HepG2 (cell line): ENCODE measurements at regions not wholly inside any gene's neighbourhood (a gene's known extent, or its start where the extent isn't known, plus 50 kb on each side); places are given as distances from the start of the nearest gene placed in this dataset.

ENCODE experiments used
- CBX2 ChIP-seq, 2 experiments: fragments of 200-600 bp in 1 of 2; sonication (generic); formaldehyde crosslinking in 1 of 2; IDR thresholded peaks; 2 replicates each; pipeline versions ENCODE4 v1.7.0 to v1.8.1; 2018 to 2022; ENCODE audit warnings: low read depth in 2 of 2, low read length in 1 of 2, mild to moderate bottlenecking in 1 of 2, missing genetic modification reagents in 1 of 2
- ELK4 ChIP-seq: sonication (generic); formaldehyde crosslinking; IDR thresholded peaks from 2 replicates; pipeline ENCODE4 v1.9.0; 2021; ENCODE audit warnings: missing genetic modification reagents, borderline replicate concordance
- PCBP1 ChIP-seq: fragments of 200-400 bp; formaldehyde crosslinking; IDR thresholded peaks from 2 replicates; pipeline ENCODE4 v1.6.1; 2017; ENCODE audit warnings: mild to moderate bottlenecking, low read depth, low read length, borderline replicate concordance
- RFX5 ChIP-seq: IDR thresholded peaks from 2 replicates; pipeline ENCODE4 v1.6.1; 2011; ENCODE audit warnings: low read depth, low read length, improper control_type of control experiment
- SATB2 ChIP-seq: sonication (generic); formaldehyde crosslinking; IDR thresholded peaks from 2 replicates; pipeline ENCODE4 v1.5.0; 2020; ENCODE audit warnings: missing genetic modification reagents
- ZNF260 ChIP-seq: sonication (generic); formaldehyde crosslinking; IDR thresholded peaks from 2 replicates; pipeline ENCODE4 v1.4.0; 2020; ENCODE audit warnings: missing genetic modification reagents, low read depth, mild to moderate bottlenecking, borderline replicate concordance
- TF ChIP-seq, protein P1 (sequence below): sonication (generic); formaldehyde crosslinking; IDR thresholded peaks from 2 replicates; pipeline ENCODE4 v1.5.0; 2020; ENCODE audit warnings: mild to moderate bottlenecking, missing genetic modification reagents, borderline replicate concordance
- TF ChIP-seq, protein P2 (sequence below), 2 experiments: sonication (generic) in 1 of 2; formaldehyde crosslinking in 1 of 2; IDR thresholded peaks; 2 replicates each; pipeline versions ENCODE4 v1.4.0 to v1.6.1; 2016 to 2020; ENCODE audit warnings: borderline replicate concordance in 1 of 2, low read depth in 1 of 2, mild to moderate bottlenecking in 1 of 2, missing genetic modification reagents in 1 of 2

- TF ChIP-seq, protein P1, sequence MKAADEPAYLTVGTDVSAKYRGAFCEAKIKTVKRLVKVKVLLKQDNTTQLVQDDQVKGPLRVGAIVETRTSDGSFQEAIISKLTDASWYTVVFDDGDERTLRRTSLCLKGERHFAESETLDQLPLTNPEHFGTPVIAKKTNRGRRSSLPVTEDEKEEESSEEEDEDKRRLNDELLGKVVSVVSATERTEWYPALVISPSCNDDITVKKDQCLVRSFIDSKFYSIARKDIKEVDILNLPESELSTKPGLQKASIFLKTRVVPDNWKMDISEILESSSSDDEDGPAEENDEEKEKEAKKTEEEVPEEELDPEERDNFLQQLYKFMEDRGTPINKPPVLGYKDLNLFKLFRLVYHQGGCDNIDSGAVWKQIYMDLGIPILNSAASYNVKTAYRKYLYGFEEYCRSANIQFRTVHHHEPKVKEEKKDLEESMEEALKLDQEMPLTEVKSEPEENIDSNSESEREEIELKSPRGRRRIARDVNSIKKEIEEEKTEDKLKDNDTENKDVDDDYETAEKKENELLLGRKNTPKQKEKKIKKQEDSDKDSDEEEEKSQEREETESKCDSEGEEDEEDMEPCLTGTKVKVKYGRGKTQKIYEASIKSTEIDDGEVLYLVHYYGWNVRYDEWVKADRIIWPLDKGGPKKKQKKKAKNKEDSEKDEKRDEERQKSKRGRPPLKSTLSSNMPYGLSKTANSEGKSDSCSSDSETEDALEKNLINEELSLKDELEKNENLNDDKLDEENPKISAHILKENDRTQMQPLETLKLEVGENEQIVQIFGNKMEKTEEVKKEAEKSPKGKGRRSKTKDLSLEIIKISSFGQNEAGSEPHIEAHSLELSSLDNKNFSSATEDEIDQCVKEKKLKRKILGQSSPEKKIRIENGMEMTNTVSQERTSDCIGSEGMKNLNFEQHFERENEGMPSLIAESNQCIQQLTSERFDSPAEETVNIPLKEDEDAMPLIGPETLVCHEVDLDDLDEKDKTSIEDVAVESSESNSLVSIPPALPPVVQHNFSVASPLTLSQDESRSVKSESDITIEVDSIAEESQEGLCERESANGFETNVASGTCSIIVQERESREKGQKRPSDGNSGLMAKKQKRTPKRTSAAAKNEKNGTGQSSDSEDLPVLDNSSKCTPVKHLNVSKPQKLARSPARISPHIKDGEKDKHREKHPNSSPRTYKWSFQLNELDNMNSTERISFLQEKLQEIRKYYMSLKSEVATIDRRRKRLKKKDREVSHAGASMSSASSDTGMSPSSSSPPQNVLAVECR (CRISPR knock-in tag) = no peak
- TF ChIP-seq SATB2 (CRISPR knock-in tag) = no peak
- TF ChIP-seq RFX5 = no peak
- TF ChIP-seq CBX2 (IDR thresholded peaks at IDR 0.05; ENCODE audit: low read depth, low read length) = no peak
- TF ChIP-seq CBX2 (CRISPR knock-in tag; IDR thresholded peaks at IDR 0.05; ENCODE audit: low read depth) = no peak
- TF ChIP-seq PCBP1 = no peak
- TF ChIP-seq ELK4 = no peak
- TF ChIP-seq, protein P2, sequence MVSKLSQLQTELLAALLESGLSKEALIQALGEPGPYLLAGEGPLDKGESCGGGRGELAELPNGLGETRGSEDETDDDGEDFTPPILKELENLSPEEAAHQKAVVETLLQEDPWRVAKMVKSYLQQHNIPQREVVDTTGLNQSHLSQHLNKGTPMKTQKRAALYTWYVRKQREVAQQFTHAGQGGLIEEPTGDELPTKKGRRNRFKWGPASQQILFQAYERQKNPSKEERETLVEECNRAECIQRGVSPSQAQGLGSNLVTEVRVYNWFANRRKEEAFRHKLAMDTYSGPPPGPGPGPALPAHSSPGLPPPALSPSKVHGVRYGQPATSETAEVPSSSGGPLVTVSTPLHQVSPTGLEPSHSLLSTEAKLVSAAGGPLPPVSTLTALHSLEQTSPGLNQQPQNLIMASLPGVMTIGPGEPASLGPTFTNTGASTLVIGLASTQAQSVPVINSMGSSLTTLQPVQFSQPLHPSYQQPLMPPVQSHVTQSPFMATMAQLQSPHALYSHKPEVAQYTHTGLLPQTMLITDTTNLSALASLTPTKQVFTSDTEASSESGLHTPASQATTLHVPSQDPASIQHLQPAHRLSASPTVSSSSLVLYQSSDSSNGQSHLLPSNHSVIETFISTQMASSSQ (IDR thresholded peaks at IDR 0.05; ENCODE audit: low read depth) = no peak
- TF ChIP-seq, protein P2 (CRISPR knock-in tag; IDR thresholded peaks at IDR 0.05; ENCODE audit: borderline replicate concordance) = no peak
- TF ChIP-seq ZNF260 = no peak
Measured at GRCh38 chr6:15962449-15962764, 166.5 kb upstream of the MYLIP start (continued).
